ENCODE measurements at regions not wholly inside any gene's neighbourhood (a gene's known extent, or its start where the extent isn't known, plus 50 kb on each side); places are given as distances from the start of the nearest gene placed in this dataset.

GRCh38 chr9:95720496-95720895 is 155.0 kb upstream of the ERCC6L2 start:
- Histone ChIP-seq H3K4me1 (no peaks in the 10 kb centered on the region), H3K27ac (replicated peaks in 1 of 4) (no peak overlapping the region), H3K27me3 (no peaks in the 10 kb centered on the region), H3K4me3 (no peak overlapping the region), H3K9me3 (peaks cover 0 to 1% (median 0%) of the 10 kb centered on the region in 4 donors), H3K36me3 (no peaks in the 10 kb centered on the region)
- intact Hi-C loops (cut with DNase I) = no loop called here
- TF ChIP-seq POLR2AphosphoS5 (IDR thresholded peaks at IDR 0.05) = no peak
- TF ChIP-seq CTCF (IDR thresholded peaks at IDR 0.05) = no peak
- no peak for TF ChIP-seq POLR2A (IDR thresholded peaks at IDR 0.05; ENCODE audit: low read depth)
- TF ChIP-seq EP300 (IDR thresholded peaks at IDR 0.05) = no peak
- DNase-seq (ENCODE audit: extremely low spot score) = no peak
- 90% methylated on average over 6 of the region's 6 CpGs for WGBS

GRCh38 chr9:95719354-95719753 is 156.1 kb upstream of the ERCC6L2 start:
- H3K4me1 ChIP-seq = no peaks in the 10 kb centered on the region
- 91% methylated on average over 8 of the region's 8 CpGs for WGBS
- DNase-seq (ENCODE audit: extremely low spot score) = no peak
- H3K27ac ChIP-seq (replicated peaks in 1 of 4) = no peak overlapping the region
- H3K4me3 ChIP-seq = no peak overlapping the region
- intact Hi-C loops (cut with DNase I) = no loop called here
- peaks cover 0 to 4% (median 0%) of the 10 kb centered on the region in 4 donors for H3K9me3 ChIP-seq
- TF ChIP-seq EP300 (IDR thresholded peaks at IDR 0.05) = no peak
- TF ChIP-seq POLR2A (IDR thresholded peaks at IDR 0.05; ENCODE audit: low read depth) = no peak
- TF ChIP-seq CTCF (IDR thresholded peaks at IDR 0.05) = no peak
- TF ChIP-seq POLR2AphosphoS5 (IDR thresholded peaks at IDR 0.05) = no peak
- no peaks in the 10 kb centered on the region for H3K27me3 ChIP-seq
- H3K36me3 ChIP-seq = no peaks in the 10 kb centered on the region

GRCh38 chr9:95718263-95718662 is 157.2 kb upstream of the ERCC6L2 start:
- Histone ChIP-seq H3K36me3 (no peaks in the 10 kb centered on the region), H3K27ac (replicated peaks in 1 of 4) (no peak overlapping the region), H3K4me1 (no peaks in the 10 kb centered on the region), H3K9me3 (peaks cover 0 to 4% (median 0%) of the 10 kb centered on the region in 4 donors), H3K27me3 (no peaks in the 10 kb centered on the region), H3K4me3 (no peak overlapping the region)
- DNase-seq (ENCODE audit: extremely low spot score) = no peak
- no peak for TF ChIP-seq POLR2AphosphoS5 (IDR thresholded peaks at IDR 0.05)
- intact Hi-C loops (cut with DNase I) = no loop called here

GRCh38 chr9:95715868-95716435 is 159.5 kb upstream of the ERCC6L2 start:
- WGBS = 79% methylated on average over 3 of the region's 3 CpGs
- DNase-seq (ENCODE audit: extremely low spot score) = no peak

GRCh38 chr9:95710446-95710845 is 165.0 kb upstream of the ERCC6L2 start:
- no peak overlapping the region for H3K27ac ChIP-seq (replicated peaks in 1 of 4)
- TF ChIP-seq POLR2A (IDR thresholded peaks at IDR 0.05; ENCODE audit: low read depth) = no peak
- TF ChIP-seq CTCF (IDR thresholded peaks at IDR 0.05) = no peak
- TF ChIP-seq POLR2AphosphoS5 (IDR thresholded peaks at IDR 0.05) = no peak
- TF ChIP-seq EP300 (IDR thresholded peaks at IDR 0.05) = no peak
- WGBS = 93% methylated on average over 3 of the region's 8 CpGs

More at GRCh38 chr9:95715868-95716435, 159.5 kb upstream of the ERCC6L2 start:
- TF ChIP-seq POLR2A (IDR thresholded peaks at IDR 0.05; ENCODE audit: low read depth) (no peak), POLR2AphosphoS5 (IDR thresholded peaks at IDR 0.05) (no peak), EP300 (IDR thresholded peaks at IDR 0.05) (no peak), CTCF (IDR thresholded peaks at IDR 0.05) (no peak)
- Histone ChIP-seq H3K4me3 (no peak overlapping the region), H3K9me3 (peaks cover 0 to 4% (median 0%) of the 10 kb centered on the region in 4 donors), H3K4me1 (no peaks in the 10 kb centered on the region), H3K36me3 (no peaks in the 10 kb centered on the region), H3K27ac (replicated peaks in 1 of 4) (no peak overlapping the region), H3K27me3 (no peaks in the 10 kb centered on the region)
- intact Hi-C loops (cut with DNase I) = no loop called here

More at GRCh38 chr9:95710446-95710845, 165.0 kb upstream of the ERCC6L2 start:
- Histone ChIP-seq H3K36me3 (no peaks in the 10 kb centered on the region), H3K4me1 (no peaks in the 10 kb centered on the region), H3K27me3 (no peaks in the 10 kb centered on the region), H3K4me3 (no peak overlapping the region), H3K9me3 (peaks cover 0 to 2% (median 0%) of the 10 kb centered on the region in 4 donors)
- intact Hi-C loops (cut with DNase I) = no loop called here
- DNase-seq (ENCODE audit: extremely low spot score) = no peak
